GM23338 (cell line): ENCODE measurements at regions not wholly inside any gene's neighbourhood (a gene's known extent, or its start where the extent isn't known, plus 50 kb on each side); places are given as distances from the start of the nearest gene placed in this dataset.

Experiments used
- ATAC-seq: fragments of 200-7000 bp; cut with Tn5 transposase; 3 replicates; pipeline ENCODE4 v1.9.1; 2020
- DNase-seq: peaks from one replicate; pipeline ENCODE4 v3.0.0-alpha.2; 2015; ENCODE audit warnings: low spot score
- H2AFZ ChIP-seq: fragments of 200-600 bp; sonication (generic); 2 replicates; pipeline ENCODE4 v1.8.0; 2016; ENCODE audit warnings: antibody characterized with exemption, mild to moderate bottlenecking, moderate library complexity
- H3F3A ChIP-seq: fragments of 200-600 bp; sonication (generic); replicated peaks from 2 replicates; pipeline ENCODE4 v1.8.0; 2017; ENCODE audit warnings: antibody characterized with exemption, mixed run types, low read depth
- H3K27ac ChIP-seq: fragments of 200-600 bp; sonication (generic); 2 replicates; pipeline ENCODE4 v1.6.1; 2016; ENCODE audit warnings: low read depth
- H3K27me3 ChIP-seq: fragments of 200-600 bp; sonication (generic); 2 replicates; pipeline ENCODE4 v1.8.0; 2016; ENCODE audit warnings: mild to moderate bottlenecking, mixed run types, moderate library complexity; ENCODE audit not compliant: insufficient read depth
- H3K36me3 ChIP-seq: fragments of 200-600 bp; sonication (generic); 2 replicates; pipeline ENCODE4 v1.8.0; 2016; ENCODE audit warnings: mild to moderate bottlenecking; ENCODE audit not compliant: insufficient read depth
- H3K4me1 ChIP-seq: fragments of 200-600 bp; sonication (generic); 2 replicates; pipeline ENCODE4 v1.8.0; 2016; ENCODE audit warnings: mild to moderate bottlenecking, moderate library complexity; ENCODE audit not compliant: insufficient read depth
- H3K4me2 ChIP-seq: fragments of 200-600 bp; sonication (generic); 2 replicates; pipeline ENCODE4 v1.7.1; 2017; ENCODE audit warnings: mixed run types
- H3K4me3 ChIP-seq: fragments of 200-600 bp; sonication (generic); 2 replicates; pipeline ENCODE4 v1.6.1; 2016; ENCODE audit warnings: mixed run types
- H3K79me2 ChIP-seq: fragments of 200-600 bp; sonication (generic); replicated peaks from 2 replicates; pipeline ENCODE4 v1.8.0; 2017; ENCODE audit warnings: mild to moderate bottlenecking; ENCODE audit not compliant: insufficient read depth
- H3K9me2 ChIP-seq: fragments of 200-600 bp; sonication (generic); 2 replicates; pipeline ENCODE4 v1.8.0; 2017; ENCODE audit not compliant: insufficient read depth
- H4K20me1 ChIP-seq: fragments of 200-600 bp; sonication (generic); replicated peaks from 2 replicates; pipeline ENCODE4 v1.8.0; 2017; ENCODE audit warnings: mild to moderate bottlenecking; ENCODE audit not compliant: insufficient read depth
- H3K27ac Mint-ChIP-seq: 2 replicates; pipeline ENCODE4 v1.8.0; 2020; ENCODE audit warnings: inconsistent platforms, mild to moderate bottlenecking, moderate library complexity, mixed read lengths
- H3K27me3 Mint-ChIP-seq: 3 replicates; pipeline ENCODE4 v1.8.0; 2022; ENCODE audit warnings: low read depth, mild to moderate bottlenecking, moderate library complexity, mixed read lengths, inconsistent platforms; ENCODE audit not compliant: insufficient read depth, poor library complexity
- H3K36me3 Mint-ChIP-seq: 3 replicates; pipeline ENCODE4 v1.8.0; 2021; ENCODE audit warnings: low read depth, mild to moderate bottlenecking, inconsistent platforms, moderate library complexity, mixed read lengths
- H3K4me1 Mint-ChIP-seq: 3 replicates; pipeline ENCODE4 v1.8.0; 2020; ENCODE audit warnings: mild to moderate bottlenecking, inconsistent platforms, mixed read lengths
- H3K4me3 Mint-ChIP-seq: 3 replicates; pipeline ENCODE4 v1.8.0; 2021; ENCODE audit warnings: moderate library complexity, mild to moderate bottlenecking, inconsistent platforms, mixed read lengths
- H3K9me3 Mint-ChIP-seq: 3 replicates; pipeline ENCODE4 v1.8.0; 2020; ENCODE audit warnings: moderate library complexity, mild to moderate bottlenecking, inconsistent platforms, mixed read lengths
- EZH2 ChIP-seq: fragments of 200-600 bp; sonication (generic); IDR thresholded peaks from one replicate; pipeline ENCODE4 v1.8.0; 2017; ENCODE audit warnings: antibody characterized with exemption, mild to moderate bottlenecking, low read depth; ENCODE audit not compliant: unreplicated experiment
- JUNB ChIP-seq: IDR thresholded peaks from one replicate; pipeline ENCODE4 v1.6.1; 2016; ENCODE audit warnings: antibody characterized with exemption; ENCODE audit not compliant: unreplicated experiment
- NANOG ChIP-seq: IDR thresholded peaks from 2 replicates; pipeline ENCODE4 v1.6.1; 2016; ENCODE audit warnings: antibody characterized with exemption, borderline replicate concordance
- POLR2AphosphoS5 ChIP-seq: IDR thresholded peaks from 2 replicates; pipeline ENCODE4 v1.6.1; 2016; ENCODE audit warnings: antibody characterized with exemption, low read depth
- STAT1 ChIP-seq: IDR thresholded peaks from one replicate; pipeline ENCODE4 v1.6.1; 2016; ENCODE audit warnings: antibody characterized with exemption; ENCODE audit not compliant: unreplicated experiment
- ZNF114 ChIP-seq: fragments of 250-450 bp; sonication (Bioruptor Pico); IDR thresholded peaks from 2 replicates; pipeline ENCODE4 v1.5.0; 2020; ENCODE audit warnings: mild to moderate bottlenecking, moderate library complexity
- ZNF331 ChIP-seq: fragments of 250-450 bp; sonication (Bioruptor Pico); IDR thresholded peaks from 2 replicates; pipeline ENCODE4 v1.5.0; 2020; ENCODE audit warnings: low read depth, mild to moderate bottlenecking, moderate library complexity
- ZNF462 ChIP-seq: fragments of 250-450 bp; sonication (Bioruptor Pico); IDR thresholded peaks from 2 replicates; pipeline ENCODE4 v1.5.0; 2020; ENCODE audit warnings: mild to moderate bottlenecking, moderate library complexity
- TF ChIP-seq, protein P1 (sequence below): IDR thresholded peaks from 2 replicates; pipeline ENCODE4 v1.6.1; 2016; ENCODE audit warnings: antibody characterized with exemption

GRCh38 chr12:97305651-97306050 is 157.0 kb upstream of the RMST start:
- Histone ChIP-seq H4K20me1 (no peaks in the 10 kb centered on the region), H2AFZ (peak overlapping the region; percentile 39; the same call in 1 of the 2 replicates), H3K36me3 (no peaks in the 10 kb centered on the region), H3K9me2 (peaks cover 6% of the 10 kb centered on the region; the same call in 1 of the 2 replicates), H3K27ac (no peak overlapping the region), H3F3A (no peaks in the 10 kb centered on the region), H3K79me2 (no peaks in the 10 kb centered on the region), H3K4me1 (no peaks in the 10 kb centered on the region), H3K4me3 (no peak overlapping the region), H3K27me3 (no peaks in the 10 kb centered on the region), H3K4me2 (no peak overlapping the region)
- H3K4me3 Mint-ChIP-seq: no peak overlapping the region
- peaks cover 2% of the 10 kb centered on the region; the same call in 1 of the 3 replicates for H3K4me1 Mint-ChIP-seq
- TF ChIP-seq ZNF331 (CRISPR knock-in tag) (no peak), JUNB (no peak), STAT1 (no peak), NANOG (no peak), POLR2AphosphoS5 (no peak), ZNF462 (CRISPR knock-in tag) (no peak), EZH2 (no peak)
- no peak for ATAC-seq
- H3K9me3 Mint-ChIP-seq: no peaks in the 10 kb centered on the region
- H3K36me3 Mint-ChIP-seq: no peaks in the 10 kb centered on the region
- no peak overlapping the region for H3K27ac Mint-ChIP-seq
- peak; percentile 1 for DNase-seq
- H3K27me3 Mint-ChIP-seq: no peaks in the 10 kb centered on the region

DNA sequence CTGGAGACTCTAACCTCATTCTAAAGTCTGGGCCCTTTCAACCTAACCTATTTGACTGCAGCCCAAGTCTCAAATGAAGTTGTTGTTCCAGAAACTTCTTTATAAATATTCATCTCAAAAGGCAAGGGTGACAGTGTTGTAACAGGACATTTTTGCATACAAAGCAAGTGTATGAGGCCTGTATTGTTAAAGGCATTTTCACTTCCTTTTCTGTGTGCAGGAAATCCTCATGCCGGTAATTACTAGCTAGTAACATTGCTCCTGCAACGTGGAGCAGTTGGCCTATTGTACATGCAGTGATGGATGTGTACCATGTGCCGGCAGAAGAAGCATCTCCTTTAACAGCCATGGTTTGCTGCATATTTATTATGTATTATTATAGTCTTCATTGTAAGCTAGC is 156.5 kb upstream of the RMST start:
- H3K4me1 ChIP-seq: no peaks in the 10 kb centered on the region
- H3K4me3 ChIP-seq: no peak overlapping the region
- ATAC-seq (no peak), DNase-seq (no peak)
- no peaks in the 10 kb centered on the region for H3F3A ChIP-seq
- H3K4me3 Mint-ChIP-seq: no peak overlapping the region
- no peaks in the 10 kb centered on the region for H3K27me3 Mint-ChIP-seq
- H4K20me1 ChIP-seq: no peaks in the 10 kb centered on the region
- H3K27ac ChIP-seq: no peak overlapping the region
- no peaks in the 10 kb centered on the region for H3K79me2 ChIP-seq
- H3K9me3 Mint-ChIP-seq: no peaks in the 10 kb centered on the region
- H3K4me2 ChIP-seq: no peak overlapping the region
- no peaks in the 10 kb centered on the region for H3K27me3 ChIP-seq
- H2AFZ ChIP-seq: no peak overlapping the region
- no peak overlapping the region for H3K27ac Mint-ChIP-seq
- H3K9me2 ChIP-seq: peaks cover 6% of the 10 kb centered on the region; the same call in 1 of the 2 replicates
- no peaks in the 10 kb centered on the region for H3K36me3 Mint-ChIP-seq
- peaks cover under 1% of the 10 kb centered on the region; the same call in 1 of the 3 replicates for H3K4me1 Mint-ChIP-seq
- no peaks in the 10 kb centered on the region for H3K36me3 ChIP-seq
- TF ChIP-seq ZNF114 (no peak), EZH2 (no peak), ZNF331 (CRISPR knock-in tag) (no peak), NANOG (no peak)
- TF ChIP-seq, protein P1, sequence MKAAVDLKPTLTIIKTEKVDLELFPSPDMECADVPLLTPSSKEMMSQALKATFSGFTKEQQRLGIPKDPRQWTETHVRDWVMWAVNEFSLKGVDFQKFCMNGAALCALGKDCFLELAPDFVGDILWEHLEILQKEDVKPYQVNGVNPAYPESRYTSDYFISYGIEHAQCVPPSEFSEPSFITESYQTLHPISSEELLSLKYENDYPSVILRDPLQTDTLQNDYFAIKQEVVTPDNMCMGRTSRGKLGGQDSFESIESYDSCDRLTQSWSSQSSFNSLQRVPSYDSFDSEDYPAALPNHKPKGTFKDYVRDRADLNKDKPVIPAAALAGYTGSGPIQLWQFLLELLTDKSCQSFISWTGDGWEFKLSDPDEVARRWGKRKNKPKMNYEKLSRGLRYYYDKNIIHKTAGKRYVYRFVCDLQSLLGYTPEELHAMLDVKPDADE: no peak
